GM12891 (cell line): ENCODE measurements at regions not wholly inside any gene's neighbourhood (a gene's known extent, or its start where the extent isn't known, plus 50 kb on each side); places are given as distances from the start of the nearest gene placed in this dataset.
"Not testable (repeated sequence)": the region's sequence is repeated elsewhere in the genome, so short reads cannot be mapped to it uniquely, and the experiment has no call there.

Experiments
- DNase-seq: peaks from one replicate; pipeline ENCODE4 v3.0.0; 2011; ENCODE audit warnings: low spot score; ENCODE audit not compliant: insufficient read length
- FAIRE-seq: peaks from 2 replicates; lab custom pipeline; 2011; peaks lifted over from hg19 to GRCh38; lab: Jason Lieb, UNC
- PAX5 ChIP-seq: IDR thresholded peaks from 2 replicates; pipeline ENCODE4 v1.6.1; 2011; ENCODE audit warnings: low read length, moderate library complexity, mild to moderate bottlenecking; ENCODE audit not compliant: insufficient read depth, severe bottlenecking
- POLR2A ChIP-seq: IDR thresholded peaks from 2 replicates; pipeline ENCODE4 v1.6.1; 2011; ENCODE audit warnings: low read depth, low read length, control low read depth
- POLR2AphosphoS5 ChIP-seq: IDR thresholded peaks from 2 replicates; pipeline ENCODE4 v1.6.1; 2011; ENCODE audit warnings: low read depth, low read length, control low read depth
- POU2F2 ChIP-seq: IDR thresholded peaks from 2 replicates; pipeline ENCODE4 v1.6.1; 2011; ENCODE audit warnings: low read depth, mild to moderate bottlenecking, control low read depth, low read length, moderate library complexity
- SPI1 ChIP-seq: IDR thresholded peaks from 2 replicates; pipeline ENCODE4 v1.6.1; 2011; ENCODE audit warnings: low read depth, low read length, control low read depth
- TAF1 ChIP-seq: IDR thresholded peaks from 2 replicates; pipeline ENCODE4 v1.6.1; 2011; ENCODE audit warnings: low read depth, low read length, control low read depth

- no peak for TF ChIP-seq POLR2AphosphoS5
- no peak for TF ChIP-seq POLR2A
- no peak for TF ChIP-seq SPI1
- no peak for TF ChIP-seq TAF1
- no peak for TF ChIP-seq POU2F2
- no peak for TF ChIP-seq PAX5
- no peak for DNase-seq
- FAIRE-seq: no peak
These were observed 518.9 kb downstream of the NR2F2 start for GRCh38 chr15:96849271-96849900.

GRCh38 chr15:96851613-96852012, 521.1 kb downstream of the NR2F2 start:
- TF ChIP-seq TAF1: no peak
- TF ChIP-seq SPI1: no peak
- TF ChIP-seq POLR2A: no peak
- no peak for TF ChIP-seq PAX5
- no peak for TF ChIP-seq POU2F2
- no peak for TF ChIP-seq POLR2AphosphoS5
- no peak for DNase-seq
- no peak for FAIRE-seq

- no peak for DNase-seq
- no peak for FAIRE-seq
- TF ChIP-seq POLR2AphosphoS5 (no peak), PAX5 (no peak), POLR2A (no peak), TAF1 (no peak), SPI1 (no peak), POU2F2 (no peak)
These were observed 528.2 kb downstream of the NR2F2 start for GRCh38 chr15:96858694-96859093.

- DNase-seq (no peak), FAIRE-seq (no peak)
- TF ChIP-seq POU2F2 (no peak), SPI1 (no peak), PAX5 (no peak), POLR2A (no peak), POLR2AphosphoS5 (no peak), TAF1 (no peak)
These were observed 530.2 kb downstream of the NR2F2 start for GRCh38 chr15:96860741-96861140.

- FAIRE-seq (no peak), DNase-seq (no peak)
- no peak for TF ChIP-seq SPI1
- no peak for TF ChIP-seq TAF1
- TF ChIP-seq PAX5: no peak
- TF ChIP-seq POLR2AphosphoS5: no peak
These were observed 537.5 kb downstream of the NR2F2 start for GRCh38 chr15:96867992-96868391.

- no peak for FAIRE-seq
- TF ChIP-seq TAF1 (no peak), SPI1 (no peak), POU2F2 (no peak), PAX5 (no peak), POLR2AphosphoS5 (no peak), POLR2A (no peak)
- no peak for DNase-seq
These were observed 538.6 kb downstream of the NR2F2 start for GRCh38 chr15:96869122-96869521.

- TF ChIP-seq POU2F2 (no peak), SPI1 (no peak), TAF1 (no peak), PAX5 (no peak), POLR2AphosphoS5 (no peak), POLR2A (no peak)
- no peak for DNase-seq
- no peak for FAIRE-seq
These were observed 539.3 kb downstream of the NR2F2 start for GRCh38 chr15:96869790-96870189.

- FAIRE-seq (no peak), DNase-seq (no peak)
- no peak for TF ChIP-seq SPI1
- no peak for TF ChIP-seq POU2F2
- no peak for TF ChIP-seq PAX5
- no peak for TF ChIP-seq POLR2AphosphoS5
- TF ChIP-seq POLR2A: no peak
- TF ChIP-seq TAF1: no peak
These were observed 540.1 kb downstream of the NR2F2 start for GRCh38 chr15:96870580-96870979.

- DNase-seq, FAIRE-seq: not testable (repeated sequence)
These were observed 546.9 kb downstream of the NR2F2 start for GRCh38 chr15:96877442-96877841.

GRCh38 chr15:96878129-96878528, 547.6 kb downstream of the NR2F2 start:
- no peak for TF ChIP-seq POU2F2
- TF ChIP-seq TAF1: no peak
- TF ChIP-seq POLR2AphosphoS5: no peak
- no peak for TF ChIP-seq SPI1
- TF ChIP-seq PAX5: no peak
- TF ChIP-seq POLR2A: no peak
- no peak for FAIRE-seq
- no peak for DNase-seq
